Omental fat pad (tissue), 3 donors: ENCODE measurements at regions not wholly inside any gene's neighbourhood (a gene's known extent, or its start where the extent isn't known, plus 50 kb on each side); places are given as distances from the start of the nearest gene placed in this dataset.

Experiments used
- ATAC-seq: fragments of 150-250 bp; one replicate; pipeline ENCODE4 v1.9.1; 2016; ENCODE audit warnings: mild to moderate bottlenecking, moderate library complexity; ENCODE audit not compliant: low FRiP score
- DNase-seq: peaks from one replicate; pipeline ENCODE4 v3.0.0-alpha.2; 2019; ENCODE audit warnings: low spot score
- TF ChIP-seq, protein P1 (sequence below), 3 donors: fragments of 450-650 bp; IDR thresholded peaks; one replicate each; pipeline ENCODE4 v1.5.1; 2016 to 2017; ENCODE audit warnings: antibody characterized with exemption in 3 of 3, mild to moderate bottlenecking in 3 of 3, moderate library complexity in 2 of 3

- no peak for DNase-seq
- TF ChIP-seq, protein P1, sequence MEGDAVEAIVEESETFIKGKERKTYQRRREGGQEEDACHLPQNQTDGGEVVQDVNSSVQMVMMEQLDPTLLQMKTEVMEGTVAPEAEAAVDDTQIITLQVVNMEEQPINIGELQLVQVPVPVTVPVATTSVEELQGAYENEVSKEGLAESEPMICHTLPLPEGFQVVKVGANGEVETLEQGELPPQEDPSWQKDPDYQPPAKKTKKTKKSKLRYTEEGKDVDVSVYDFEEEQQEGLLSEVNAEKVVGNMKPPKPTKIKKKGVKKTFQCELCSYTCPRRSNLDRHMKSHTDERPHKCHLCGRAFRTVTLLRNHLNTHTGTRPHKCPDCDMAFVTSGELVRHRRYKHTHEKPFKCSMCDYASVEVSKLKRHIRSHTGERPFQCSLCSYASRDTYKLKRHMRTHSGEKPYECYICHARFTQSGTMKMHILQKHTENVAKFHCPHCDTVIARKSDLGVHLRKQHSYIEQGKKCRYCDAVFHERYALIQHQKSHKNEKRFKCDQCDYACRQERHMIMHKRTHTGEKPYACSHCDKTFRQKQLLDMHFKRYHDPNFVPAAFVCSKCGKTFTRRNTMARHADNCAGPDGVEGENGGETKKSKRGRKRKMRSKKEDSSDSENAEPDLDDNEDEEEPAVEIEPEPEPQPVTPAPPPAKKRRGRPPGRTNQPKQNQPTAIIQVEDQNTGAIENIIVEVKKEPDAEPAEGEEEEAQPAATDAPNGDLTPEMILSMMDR (IDR thresholded peaks at IDR 0.05), result no peak
Measured at GRCh38 chr4:159606835-159607234, 504.0 kb downstream of the RAPGEF2 start.

GRCh38 chr4:159607809-159608208 lies 504.9 kb downstream of the RAPGEF2 start:
- no peak for ATAC-seq
- TF ChIP-seq, protein P1 (IDR thresholded peaks at IDR 0.05), result no peak

More at GRCh38 chr4:159606835-159607234, 504.0 kb downstream of the RAPGEF2 start:
- no peak for ATAC-seq

DNA sequence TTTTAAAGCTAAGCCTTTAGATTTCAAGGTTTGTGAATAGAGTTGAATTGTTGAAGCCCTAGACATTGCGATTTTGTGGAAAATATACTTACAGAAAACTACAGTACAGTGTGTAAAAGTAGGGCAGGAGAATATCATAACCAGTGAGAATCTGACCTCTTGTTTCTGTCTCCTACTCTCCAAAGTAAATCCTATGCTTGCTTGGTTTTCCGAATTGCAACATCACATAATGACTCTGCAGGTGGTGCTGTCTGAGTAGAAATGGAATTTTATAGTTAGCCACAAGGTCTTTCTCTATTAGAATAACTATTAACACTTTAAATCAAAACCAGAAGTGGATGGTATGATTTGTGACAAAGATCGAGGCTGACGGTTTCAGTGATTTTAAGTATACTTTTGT lies 505.6 kb downstream of the RAPGEF2 start:
- TF ChIP-seq, protein P1 (IDR thresholded peaks at IDR 0.05), result no peak
- DNase-seq, result no peak
- ATAC-seq, result no peak

More at GRCh38 chr4:159607809-159608208, 504.9 kb downstream of the RAPGEF2 start:
- DNase-seq, result no peak

GRCh38 chr4:159632031-159632430 lies 529.2 kb downstream of the RAPGEF2 start:
- DNase-seq (no peak), ATAC-seq (no peak)
- TF ChIP-seq, protein P1 (IDR thresholded peaks at IDR 0.05), result no peak

DNA sequence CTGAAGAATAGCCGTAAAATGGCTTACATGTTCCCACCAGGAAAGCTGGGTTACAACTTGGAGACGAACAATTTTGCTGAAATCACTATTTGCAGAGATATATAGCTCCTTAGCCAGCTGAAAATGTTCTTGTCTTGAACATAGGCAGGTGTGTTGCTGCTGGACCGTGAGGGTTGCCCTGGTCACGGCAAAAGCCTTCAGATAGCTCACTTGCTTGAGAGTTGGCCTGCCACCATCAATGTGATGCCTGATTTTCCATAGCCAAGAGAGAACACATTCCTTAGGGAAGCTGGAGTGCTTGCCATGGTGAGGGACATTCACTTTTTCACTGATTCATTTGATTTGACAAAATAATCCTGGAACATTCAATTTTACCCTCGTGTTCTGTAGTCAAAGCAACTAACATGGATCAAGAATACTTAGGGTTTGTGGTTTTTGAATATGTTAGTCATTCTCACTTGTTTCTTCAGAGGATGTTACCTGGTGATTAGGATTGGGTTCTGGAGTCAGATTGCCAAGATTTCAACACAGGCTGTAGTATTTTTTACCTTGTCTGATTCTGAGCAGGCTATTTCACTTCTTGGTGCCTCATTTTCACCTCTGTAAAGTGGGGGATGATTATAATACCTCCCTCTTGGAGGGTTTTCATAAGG lies 536.9 kb downstream of the RAPGEF2 start:
- TF ChIP-seq, protein P1 (IDR thresholded peaks at IDR 0.05), result no peak
- no peak for DNase-seq
- ATAC-seq, result no peak

DNA sequence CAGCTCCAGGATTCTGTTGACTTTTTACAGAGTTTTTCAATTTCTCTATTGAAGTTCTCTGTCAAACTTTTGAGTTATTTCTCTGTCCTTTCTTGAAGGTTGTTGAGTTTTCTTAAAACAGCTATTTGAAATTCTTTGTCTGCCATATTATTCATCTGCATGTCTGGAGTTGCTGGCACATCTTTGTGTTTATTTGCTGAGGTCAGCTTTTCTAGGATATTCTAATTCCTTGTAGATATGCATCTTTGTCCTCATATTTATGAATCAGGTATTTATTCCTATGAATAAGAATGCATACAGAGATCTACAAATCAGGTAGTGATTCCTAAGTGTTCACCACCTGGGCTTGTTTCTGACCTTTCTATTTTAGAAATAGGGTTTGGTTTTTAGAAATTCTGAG lies 546.4 kb downstream of the RAPGEF2 start:
- TF ChIP-seq, protein P1 (IDR thresholded peaks at IDR 0.05), result no peak
- DNase-seq (no peak), ATAC-seq (no peak)

- DNase-seq, result no peak
- TF ChIP-seq, protein P1 (IDR thresholded peaks at IDR 0.05), result no peak
- no peak for ATAC-seq
Measured at GRCh38 chr4:159652871-159653270, 550.0 kb downstream of the RAPGEF2 start.
